Trophoblast cell (in vitro differentiated cells and primary cell): ENCODE measurements at regions not wholly inside any gene's neighbourhood (a gene's known extent, or its start where the extent isn't known, plus 50 kb on each side); places are given as distances from the start of the nearest gene placed in this dataset.

Source experiments
- DNase-seq, 2 donors: peaks; one replicate each; pipeline ENCODE4 v3.0.0-alpha.2; 2016
- H2AFZ ChIP-seq: 2 replicates; pipeline ENCODE4 v1.6.1; 2013; ENCODE audit warnings: low read length, moderate library complexity, mild to moderate bottlenecking; ENCODE audit not compliant: insufficient read depth, poor library complexity
- H2AK5ac ChIP-seq: 2 replicates; pipeline ENCODE4 v1.6.1; 2013; ENCODE audit warnings: mild to moderate bottlenecking, low read length
- H2BK120ac ChIP-seq: 2 replicates; pipeline ENCODE4 v1.6.1; 2013; ENCODE audit warnings: low read length, mild to moderate bottlenecking, moderate library complexity; ENCODE audit not compliant: insufficient read depth, poor library complexity
- H2BK12ac ChIP-seq: 2 replicates; pipeline ENCODE4 v1.6.1; 2013; ENCODE audit warnings: mild to moderate bottlenecking, low read length, moderate library complexity
- H2BK5ac ChIP-seq: 2 replicates; pipeline ENCODE4 v1.6.1; 2013; ENCODE audit warnings: low read length, low read depth, moderate library complexity, mild to moderate bottlenecking; ENCODE audit not compliant: poor library complexity
- H3K14ac ChIP-seq: 2 replicates; pipeline ENCODE4 v1.6.1; 2013; ENCODE audit warnings: mild to moderate bottlenecking, low read length
- H3K18ac ChIP-seq: 2 replicates; pipeline ENCODE4 v1.6.1; 2013; ENCODE audit warnings: mild to moderate bottlenecking, low read length
- H3K23ac ChIP-seq: 2 replicates; pipeline ENCODE4 v1.6.1; 2013; ENCODE audit warnings: low read length
- H3K27ac ChIP-seq: 2 replicates; pipeline ENCODE4 v1.5.1; 2013; ENCODE audit warnings: low read depth, mild to moderate bottlenecking, inconsistent platforms, low read length, moderate library complexity
- H3K27me3 ChIP-seq: 2 replicates; pipeline ENCODE4 v1.6.1; 2013; ENCODE audit warnings: inconsistent platforms, mild to moderate bottlenecking, low read length, moderate library complexity; ENCODE audit not compliant: insufficient read depth
- H3K36me3 ChIP-seq, 2 experiments: 1 replicate in 1 of 2; 2 replicates in 1 of 2; pipeline ENCODE4 v1.6.1; 2013; ENCODE audit warnings: low read length in 2 of 2, mild to moderate bottlenecking in 2 of 2, moderate library complexity in 1 of 2; ENCODE audit not compliant: insufficient read depth in 2 of 2, control insufficient read depth in 1 of 2
- H3K4ac ChIP-seq: 2 replicates; pipeline ENCODE4 v1.6.1; 2013; ENCODE audit warnings: low read depth, mild to moderate bottlenecking, low read length, moderate library complexity
- H3K4me1 ChIP-seq, 2 experiments: 1 replicate in 1 of 2; 2 replicates in 1 of 2; pipeline ENCODE4 v1.6.1; 2013; ENCODE audit warnings: low read length in 2 of 2, mild to moderate bottlenecking in 2 of 2, moderate library complexity in 1 of 2; ENCODE audit not compliant: insufficient read depth in 2 of 2, control insufficient read depth in 1 of 2
- H3K4me2 ChIP-seq: 2 replicates; pipeline ENCODE4 v1.6.1; 2013; ENCODE audit warnings: inconsistent platforms, mild to moderate bottlenecking, low read length, moderate library complexity
- H3K4me3 ChIP-seq: 2 replicates; pipeline ENCODE4 v1.5.1; 2013; ENCODE audit warnings: mild to moderate bottlenecking, low read depth, low read length, inconsistent platforms
- H3K79me1 ChIP-seq: one replicate; pipeline ENCODE4 v1.6.1; 2013; ENCODE audit warnings: low read length
- H3K79me2 ChIP-seq: 2 replicates; pipeline ENCODE4 v1.6.1; 2013; ENCODE audit warnings: low read length, mild to moderate bottlenecking; ENCODE audit not compliant: control insufficient read depth, insufficient read depth, poor library complexity
- H3K9ac ChIP-seq: 2 replicates; pipeline ENCODE4 v1.6.1; 2013; ENCODE audit warnings: mild to moderate bottlenecking, low read length
- H3K9me3 ChIP-seq: 2 replicates; pipeline ENCODE4 v1.6.1; 2013; ENCODE audit warnings: low read depth, mild to moderate bottlenecking, control low read depth, inconsistent platforms, low read length; ENCODE audit not compliant: insufficient read depth
- H4K12ac ChIP-seq: 2 replicates; pipeline ENCODE4 v1.6.1; 2013; ENCODE audit warnings: low read depth, mild to moderate bottlenecking, low read length, moderate library complexity
- H4K8ac ChIP-seq: 2 replicates; pipeline ENCODE4 v1.6.1; 2013; ENCODE audit warnings: low read depth, mild to moderate bottlenecking, low read length, moderate library complexity
- H4K91ac ChIP-seq: one replicate; pipeline ENCODE4 v1.6.1; 2013; ENCODE audit warnings: low read depth, mild to moderate bottlenecking, low read length, moderate library complexity
- WGBS: extraction: QIAGEN DNeasy Blood & Tissue Kit; methylation state at CpG from one replicate; pipeline ENCODE4 v1.1.7; 2013; ENCODE audit warnings: missing lambda C conversion rate; ENCODE audit not compliant: insufficient read length, insufficient coverage; ENCODE audit errors: extremely low coverage; 5-methylcytosine and 5-hydroxymethylcytosine counted together

- no peaks in the 10 kb centered on the region for H3K9me3 ChIP-seq
- H3K79me2 ChIP-seq: no peaks in the 10 kb centered on the region
- no peak overlapping the region for H3K14ac ChIP-seq
- DNase-seq: no peak
- H3K4me1 ChIP-seq: peaks cover 5 to 7% of the 10 kb centered on the region in 2 experiments
- H3K4ac ChIP-seq: no peak overlapping the region
- no peak overlapping the region for H3K9ac ChIP-seq
- no peak overlapping the region for H2AFZ ChIP-seq
- no peak overlapping the region for H3K27ac ChIP-seq
- WGBS: no CpG with 5 or more reads among the region's 2 CpGs
- H3K27me3 ChIP-seq: no peaks in the 10 kb centered on the region
- no peak overlapping the region for H4K12ac ChIP-seq
- no peak overlapping the region for H2BK120ac ChIP-seq
- no peaks in the 10 kb centered on the region for H3K36me3 ChIP-seq
- H3K4me3 ChIP-seq: no peak overlapping the region
- H3K18ac ChIP-seq: no peak overlapping the region
- no peak overlapping the region for H2BK12ac ChIP-seq
- H4K91ac ChIP-seq: no peak overlapping the region
- H4K8ac ChIP-seq: no peak overlapping the region
- H2AK5ac ChIP-seq: no peak overlapping the region
- H3K79me1 ChIP-seq: peaks cover 2% of the 10 kb centered on the region
- H3K23ac ChIP-seq: no peak overlapping the region
- no peak overlapping the region for H3K4me2 ChIP-seq
- H2BK5ac ChIP-seq: no peak overlapping the region
These were observed 368.5 kb downstream of the SHQ1 start for GRCh38 chr3:72479651-72480215.

- H3K9me3 ChIP-seq: no peaks in the 10 kb centered on the region
- no peak overlapping the region for H4K12ac ChIP-seq
- peaks cover 2% of the 10 kb centered on the region for H3K79me1 ChIP-seq
- H2BK12ac ChIP-seq: no peak overlapping the region
- H3K36me3 ChIP-seq: no peaks in the 10 kb centered on the region
- no peak overlapping the region for H2BK120ac ChIP-seq
- H3K14ac ChIP-seq: no peak overlapping the region
- H2AFZ ChIP-seq: no peak overlapping the region
- no peak overlapping the region for H3K4me2 ChIP-seq
- H3K4ac ChIP-seq: no peak overlapping the region
- DNase-seq: no peak
- no peak overlapping the region for H3K23ac ChIP-seq
- no peak overlapping the region for H4K91ac ChIP-seq
- no peaks in the 10 kb centered on the region for H3K27me3 ChIP-seq
- H3K4me1 ChIP-seq: no peaks in the 10 kb centered on the region
- H3K9ac ChIP-seq: no peak overlapping the region
- no peaks in the 10 kb centered on the region for H3K79me2 ChIP-seq
- no peak overlapping the region for H3K27ac ChIP-seq
- no peak overlapping the region for H3K18ac ChIP-seq
- H3K4me3 ChIP-seq: no peak overlapping the region
- no peak overlapping the region for H2BK5ac ChIP-seq
- no peak overlapping the region for H4K8ac ChIP-seq
- H2AK5ac ChIP-seq: no peak overlapping the region
These were observed 372.1 kb downstream of the SHQ1 start for GRCh38 chr3:72476139-72476483.

GRCh38 chr3:72475258-72476138 lies 372.7 kb downstream of the SHQ1 start:
- Histone ChIP-seq H3K4me3 (no peak overlapping the region), H3K14ac (no peak overlapping the region), H3K23ac (no peak overlapping the region), H4K91ac (peak overlapping the region; percentile 25), H3K4me1 (peaks cover 0 to 2% of the 10 kb centered on the region in 2 experiments), H3K4me2 (no peak overlapping the region), H4K12ac (no peak overlapping the region), H2BK12ac (no peak overlapping the region), H3K27me3 (no peaks in the 10 kb centered on the region), H2BK5ac (no peak overlapping the region), H3K79me2 (no peaks in the 10 kb centered on the region), H3K36me3 (no peaks in the 10 kb centered on the region), H2AK5ac (no peak overlapping the region), H3K9ac (no peak overlapping the region), H2AFZ (no peak overlapping the region), H3K4ac (no peak overlapping the region), H3K79me1 (peaks cover 2% of the 10 kb centered on the region), H3K18ac (no peak overlapping the region), H2BK120ac (no peak overlapping the region), H3K9me3 (no peaks in the 10 kb centered on the region), H4K8ac (no peak overlapping the region), H3K27ac (peak overlapping the region; percentile 39)
- WGBS: no CpG with 5 or more reads among the region's 8 CpGs
- DNase-seq: peak; percentile 59 to 85

GRCh38 chr3:72474775-72475174 lies 373.5 kb downstream of the SHQ1 start:
- Histone ChIP-seq H3K18ac (no peak overlapping the region), H3K36me3 (no peaks in the 10 kb centered on the region), H2AFZ (no peak overlapping the region), H2AK5ac (no peak overlapping the region), H3K79me2 (no peaks in the 10 kb centered on the region), H4K8ac (no peak overlapping the region), H4K12ac (no peak overlapping the region), H3K14ac (no peak overlapping the region), H3K4ac (no peak overlapping the region), H2BK120ac (no peak overlapping the region), H3K27ac (no peak overlapping the region), H3K4me3 (no peak overlapping the region), H3K4me2 (no peak overlapping the region), H3K79me1 (peaks cover 2% of the 10 kb centered on the region), H3K9ac (no peak overlapping the region), H3K4me1 (peaks cover 0 to 2% of the 10 kb centered on the region in 2 experiments), H4K91ac (peak overlapping the region; percentile 25), H2BK12ac (no peak overlapping the region), H3K27me3 (no peaks in the 10 kb centered on the region), H3K9me3 (no peaks in the 10 kb centered on the region), H2BK5ac (no peak overlapping the region), H3K23ac (no peak overlapping the region)
- WGBS: no CpG with 5 or more reads among the region's 4 CpGs
- no peak for DNase-seq
